GM23248 (cell line): ENCODE measurements at regions not wholly inside any gene's neighbourhood (a gene's known extent, or its start where the extent isn't known, plus 50 kb on each side); places are given as distances from the start of the nearest gene placed in this dataset.

ENCODE experiments used
- EZH2 ChIP-seq: fragments of 200-600 bp; sonication (generic); IDR thresholded peaks from 2 replicates; pipeline ENCODE4 v1.6.1; 2018; ENCODE audit warnings: antibody characterized with exemption, mild to moderate bottlenecking; ENCODE audit not compliant: insufficient read depth, poor library complexity, severe bottlenecking
- EZH2phosphoT487 ChIP-seq: fragments of 200-600 bp; sonication (generic); IDR thresholded peaks from 2 replicates; pipeline ENCODE4 v1.6.1; 2018; ENCODE audit warnings: antibody characterized with exemption, moderate library complexity, mild to moderate bottlenecking, low read depth; ENCODE audit not compliant: insufficient read depth

DNA sequence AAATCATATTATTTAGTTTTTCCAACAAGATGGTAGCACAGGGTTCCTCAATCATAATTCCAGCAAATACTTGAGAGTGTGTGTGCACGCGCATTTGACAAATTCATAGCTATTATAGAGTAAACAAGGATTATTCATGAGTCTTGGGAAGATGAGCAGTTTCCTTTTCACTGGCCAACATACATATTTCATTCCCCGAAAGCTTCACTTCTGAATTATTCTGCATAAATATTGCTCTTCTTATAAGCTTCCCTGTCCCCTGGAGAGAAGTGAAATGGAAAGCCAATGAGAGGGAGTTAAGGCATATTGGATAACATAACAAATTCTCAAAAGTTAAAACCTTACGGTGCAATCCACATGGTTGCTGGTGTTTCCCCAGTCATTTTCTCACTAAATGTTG is 386.4 kb upstream of the SEMA6A start:
- no peak for TF ChIP-seq EZH2
- no peak for TF ChIP-seq EZH2phosphoT487
